ENCODE measurements at regions not wholly inside any gene's neighbourhood (a gene's known extent, or its start where the extent isn't known, plus 50 kb on each side); places are given as distances from the start of the nearest gene placed in this dataset.
"Not testable (repeated sequence)": the region's sequence is repeated elsewhere in the genome, so short reads cannot be mapped to it uniquely, and the experiment has no call there.

DNA sequence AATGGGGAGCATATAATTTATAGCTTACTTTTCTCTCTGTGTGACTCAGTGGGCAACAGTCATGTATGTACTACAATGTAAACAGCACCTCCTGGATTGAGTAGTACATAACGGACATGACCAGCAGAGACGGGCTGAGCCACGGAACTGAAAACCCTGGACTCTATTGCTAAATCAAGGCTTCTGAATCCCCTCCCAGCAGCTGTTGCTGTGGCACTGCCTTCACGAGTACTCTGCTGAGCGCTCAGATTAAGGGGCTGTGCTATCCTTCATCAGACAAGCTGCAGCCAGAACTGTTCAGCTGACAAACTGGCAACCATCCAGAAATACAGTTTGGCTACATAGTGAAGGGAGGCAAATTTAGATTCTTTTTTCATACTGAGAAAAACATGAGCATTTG, 131.3 kb upstream of the CCDC180 start:
- no peak for DNase-seq
- Histone ChIP-seq H3K4me2 (ENCODE audit: unreplicated experiment) (no peak overlapping the region), H3K36me3 (ENCODE audit: low read depth) (no peaks in the 10 kb centered on the region), H3K27ac (no peak overlapping the region), H3K27me3 (replicated peaks; ENCODE audit: insufficient read depth) (no peaks in the 10 kb centered on the region; the same call in 1 of the 2 replicates), H3K4me3 (no peak overlapping the region), H3F3A (ENCODE audit: insufficient read depth) (no peaks in the 10 kb centered on the region), H3K9ac (no peak overlapping the region), H3K9me2 (ENCODE audit: insufficient read depth) (no peaks in the 10 kb centered on the region), H3K79me2 (ENCODE audit: insufficient read depth) (no peaks in the 10 kb centered on the region), H2AFZ (no peak overlapping the region), H3K4me1 (ENCODE audit: insufficient read depth) (no peaks in the 10 kb centered on the region), H3K9me3 (ENCODE audit: low read depth) (no peaks in the 10 kb centered on the region), H4K20me1 (ENCODE audit: insufficient read depth) (no peaks in the 10 kb centered on the region)
- no peak for TF ChIP-seq EZH2 (IDR thresholded peaks at IDR 0.05; ENCODE audit: insufficient read depth, poor library complexity, severe bottlenecking)
- TF ChIP-seq EZH2phosphoT487 (IDR thresholded peaks at IDR 0.05; ENCODE audit: insufficient read depth, low read depth): no peak
- 7 to 8% methylated on average over 5 of the region's 5 CpGs for WGBS, 2 experiments (ENCODE audit: low coverage in 1 of 2, low lambda C conversion rate in 2 of 2, missing lambda C conversion rate in 2 of 2)
- in situ Hi-C loops (cut with MboI): no loop called here

DNA sequence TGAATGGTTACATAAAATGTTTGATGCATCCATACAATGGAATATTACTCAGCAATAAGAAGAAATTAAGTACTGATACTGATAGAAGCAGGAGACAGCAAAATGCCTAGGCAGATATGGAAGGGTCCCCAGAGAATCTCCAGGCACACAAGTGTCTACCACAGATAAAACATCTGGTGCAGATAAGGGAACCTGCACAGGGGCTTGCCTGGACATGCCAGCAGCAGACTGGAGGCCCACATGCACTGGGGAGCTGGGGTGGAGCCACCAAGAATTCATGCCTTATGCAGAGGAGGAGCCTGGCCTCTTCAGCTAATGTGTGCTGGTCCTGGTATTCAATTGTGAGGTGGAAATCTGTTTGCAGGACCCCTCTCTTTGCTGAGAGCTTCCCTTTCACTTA, 129.2 kb upstream of the CTSV start:
- H3K4me2 ChIP-seq (ENCODE audit: unreplicated experiment); H3K9me3 ChIP-seq (ENCODE audit: low read depth); H2AFZ ChIP-seq; H3K27me3 ChIP-seq (replicated peaks; ENCODE audit: insufficient read depth); H3K4me3 ChIP-seq; H3K27ac ChIP-seq; H3K36me3 ChIP-seq (ENCODE audit: low read depth); H3F3A ChIP-seq (ENCODE audit: insufficient read depth); in situ Hi-C loops (cut with MboI); H3K79me2 ChIP-seq (ENCODE audit: insufficient read depth); H3K9ac ChIP-seq; H4K20me1 ChIP-seq (ENCODE audit: insufficient read depth); DNase-seq; H3K9me2 ChIP-seq (ENCODE audit: insufficient read depth); H3K4me1 ChIP-seq (ENCODE audit: insufficient read depth): not testable (repeated sequence)

- H3F3A ChIP-seq (ENCODE audit: insufficient read depth); DNase-seq; H3K4me3 ChIP-seq; H4K20me1 ChIP-seq (ENCODE audit: insufficient read depth); H3K27me3 ChIP-seq (replicated peaks; ENCODE audit: insufficient read depth); in situ Hi-C loops (cut with MboI); H3K27ac ChIP-seq; H2AFZ ChIP-seq; H3K36me3 ChIP-seq (ENCODE audit: low read depth); H3K9me2 ChIP-seq (ENCODE audit: insufficient read depth); H3K4me1 ChIP-seq (ENCODE audit: insufficient read depth); H3K4me2 ChIP-seq (ENCODE audit: unreplicated experiment); H3K9me3 ChIP-seq (ENCODE audit: low read depth); H3K9ac ChIP-seq; H3K79me2 ChIP-seq (ENCODE audit: insufficient read depth): not testable (repeated sequence)
Observed at GRCh38 chr9:97166496-97167138, 127.7 kb upstream of the CTSV start.

- Histone ChIP-seq H3K27me3 (replicated peaks; ENCODE audit: insufficient read depth) (no peaks in the 10 kb centered on the region), H3K4me2 (ENCODE audit: unreplicated experiment) (no peak overlapping the region), H3K79me2 (ENCODE audit: insufficient read depth) (no peaks in the 10 kb centered on the region), H3F3A (ENCODE audit: insufficient read depth) (no peaks in the 10 kb centered on the region), H3K27ac (no peak overlapping the region), H3K9me3 (ENCODE audit: low read depth) (no peaks in the 10 kb centered on the region), H3K4me3 (no peak overlapping the region), H4K20me1 (ENCODE audit: insufficient read depth) (no peaks in the 10 kb centered on the region), H3K9ac (no peak overlapping the region), H3K4me1 (ENCODE audit: insufficient read depth) (no peaks in the 10 kb centered on the region), H2AFZ (no peak overlapping the region), H3K36me3 (ENCODE audit: low read depth) (no peaks in the 10 kb centered on the region), H3K9me2 (ENCODE audit: insufficient read depth) (no peaks in the 10 kb centered on the region)
- in situ Hi-C loops (cut with MboI): no loop called here
- TF ChIP-seq EZH2phosphoT487 (IDR thresholded peaks at IDR 0.05; ENCODE audit: insufficient read depth, low read depth) (no peak), EZH2 (IDR thresholded peaks at IDR 0.05; ENCODE audit: insufficient read depth, poor library complexity, severe bottlenecking) (no peak)
- WGBS, 2 experiments (ENCODE audit: low coverage in 1 of 2, low lambda C conversion rate in 2 of 2, missing lambda C conversion rate in 2 of 2): 68 to 75% methylated on average over 1 of the region's 1 CpG
- no peak for DNase-seq
Observed at GRCh38 chr9:97160255-97160654, 121.3 kb upstream of the CTSV start.

DNA sequence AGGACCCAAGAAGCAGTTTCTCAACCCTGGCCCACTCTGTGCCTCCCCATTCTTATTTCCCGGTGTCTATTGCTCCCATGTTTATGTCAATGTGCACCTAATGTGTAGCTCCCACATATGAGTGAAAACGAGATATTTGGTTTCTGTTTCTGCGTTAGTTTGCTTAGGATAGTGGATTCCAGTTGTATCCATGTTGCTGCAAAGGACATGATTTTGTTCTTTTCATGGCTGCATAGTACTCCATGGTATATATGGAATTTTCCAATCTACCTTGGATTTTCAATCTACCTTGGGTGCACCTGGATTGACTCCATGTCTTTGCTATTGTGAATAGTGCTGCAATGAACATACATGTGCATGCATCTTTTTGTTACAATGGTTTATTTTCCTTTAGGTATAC, 119.8 kb upstream of the CTSV start:
- H2AFZ ChIP-seq; H3K27ac ChIP-seq; H3K9ac ChIP-seq; H3F3A ChIP-seq (ENCODE audit: insufficient read depth); H3K79me2 ChIP-seq (ENCODE audit: insufficient read depth); H3K4me3 ChIP-seq; H3K36me3 ChIP-seq (ENCODE audit: low read depth); H4K20me1 ChIP-seq (ENCODE audit: insufficient read depth); H3K9me2 ChIP-seq (ENCODE audit: insufficient read depth); in situ Hi-C loops (cut with MboI); H3K9me3 ChIP-seq (ENCODE audit: low read depth); DNase-seq; H3K4me2 ChIP-seq (ENCODE audit: unreplicated experiment); H3K4me1 ChIP-seq (ENCODE audit: insufficient read depth); H3K27me3 ChIP-seq (replicated peaks; ENCODE audit: insufficient read depth): not testable (repeated sequence)
- WGBS, 2 experiments (ENCODE audit: low coverage in 1 of 2, low lambda C conversion rate in 2 of 2, missing lambda C conversion rate in 2 of 2): 31 to 35% methylated on average over 3 of the region's 3 CpGs

DNA sequence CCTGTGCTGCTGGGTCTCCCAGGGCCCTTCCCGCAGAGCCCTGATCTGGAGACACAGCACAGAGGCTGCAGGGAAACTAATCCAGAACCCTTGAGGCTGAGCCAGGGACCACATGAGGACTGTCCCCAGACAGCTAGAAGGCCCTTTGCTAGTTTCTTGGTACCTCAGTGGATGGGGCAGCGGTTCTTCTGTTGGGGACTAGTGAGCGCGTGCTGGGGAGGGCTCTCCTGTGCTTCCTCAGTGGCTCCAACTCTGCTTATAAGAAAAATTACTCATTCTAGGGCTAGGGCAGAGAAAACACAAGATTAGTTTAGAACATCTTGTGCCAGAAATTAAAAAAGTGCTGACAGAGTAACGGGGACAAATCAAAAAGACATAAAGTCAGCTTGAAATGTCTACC, 116.5 kb upstream of the CTSV start:
- H3K27ac ChIP-seq; H2AFZ ChIP-seq; H3K36me3 ChIP-seq (ENCODE audit: low read depth); H3K9ac ChIP-seq; H3K79me2 ChIP-seq (ENCODE audit: insufficient read depth); in situ Hi-C loops (cut with MboI); H3F3A ChIP-seq (ENCODE audit: insufficient read depth); H3K4me3 ChIP-seq; H3K9me2 ChIP-seq (ENCODE audit: insufficient read depth); H3K27me3 ChIP-seq (replicated peaks; ENCODE audit: insufficient read depth); H4K20me1 ChIP-seq (ENCODE audit: insufficient read depth); H3K4me2 ChIP-seq (ENCODE audit: unreplicated experiment); H3K4me1 ChIP-seq (ENCODE audit: insufficient read depth); H3K9me3 ChIP-seq (ENCODE audit: low read depth); DNase-seq: not testable (repeated sequence)
- WGBS, 2 experiments (ENCODE audit: low coverage in 1 of 2, low lambda C conversion rate in 2 of 2, missing lambda C conversion rate in 2 of 2): 45 to 51% methylated on average over 5 of the region's 5 CpGs
